Type B pancreatic cell (in vitro differentiated cells): ENCODE measurements at regions not wholly inside any gene's neighbourhood (a gene's known extent, or its start where the extent isn't known, plus 50 kb on each side); places are given as distances from the start of the nearest gene placed in this dataset.

Experiments
- DNase-seq: peaks from one replicate; pipeline ENCODE4 v3.0.0; 2021; ENCODE audit warnings: mixed read lengths; ENCODE audit not compliant: unreplicated experiment; ENCODE audit errors: extremely low spot score
- H3K27ac Mint-ChIP-seq: 2 replicates; pipeline ENCODE4 v1.8.0; 2021; ENCODE audit warnings: mild to moderate bottlenecking, mixed read lengths
- H3K27me3 Mint-ChIP-seq: 2 replicates; pipeline ENCODE4 v1.8.0; 2021; ENCODE audit warnings: mixed read lengths
- H3K36me3 Mint-ChIP-seq: 2 replicates; pipeline ENCODE4 v1.8.0; 2021; ENCODE audit warnings: mixed read lengths
- H3K4me1 Mint-ChIP-seq: one replicate; pipeline ENCODE4 v1.8.0; 2021; ENCODE audit warnings: mixed read lengths; ENCODE audit not compliant: unreplicated experiment
- H3K4me3 Mint-ChIP-seq: 2 replicates; pipeline ENCODE4 v1.8.0; 2021; ENCODE audit warnings: mild to moderate bottlenecking, mixed read lengths
- H3K9me3 Mint-ChIP-seq: 2 replicates; pipeline ENCODE4 v1.8.0; 2021; ENCODE audit warnings: mixed read lengths
- CTCF ChIP-seq: fragments of 200-600 bp; sonication (generic); conservative IDR thresholded peaks from 2 replicates; pipeline ENCODE4 v1.5.0; 2021; ENCODE audit warnings: antibody characterized with exemption, mild to moderate bottlenecking

DNA sequence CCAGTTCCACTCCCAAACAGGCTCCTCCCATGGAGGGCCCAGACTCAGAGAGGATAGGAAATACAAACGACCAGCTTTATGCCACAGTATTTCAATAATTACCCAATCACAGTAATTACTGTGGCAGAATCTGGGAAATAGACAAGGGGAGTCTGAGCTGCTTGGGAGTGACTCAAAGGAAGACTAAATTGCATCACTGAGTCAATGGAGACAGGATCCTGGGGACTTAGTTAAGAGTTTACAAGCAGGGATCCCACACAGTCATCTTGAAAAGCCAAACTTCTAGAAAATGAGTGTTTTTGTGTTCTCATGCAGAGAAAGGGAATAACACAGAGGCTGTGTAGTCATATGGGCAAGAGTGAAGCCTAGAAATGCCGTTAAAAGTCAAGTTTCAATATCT is 1142.1 kb downstream of the CNTNAP5 start:
- no peak overlapping the region for H3K4me3 Mint-ChIP-seq
- no peak for DNase-seq
- no peaks in the 10 kb centered on the region for H3K27me3 Mint-ChIP-seq
- TF ChIP-seq CTCF, result no peak
- no peaks in the 10 kb centered on the region for H3K4me1 Mint-ChIP-seq
- H3K27ac Mint-ChIP-seq, result no peak overlapping the region
- no peaks in the 10 kb centered on the region for H3K9me3 Mint-ChIP-seq
- no peaks in the 10 kb centered on the region for H3K36me3 Mint-ChIP-seq

GRCh38 chr2:125167820-125168219 is 1142.7 kb downstream of the CNTNAP5 start:
- no peak overlapping the region for H3K4me3 Mint-ChIP-seq
- DNase-seq, result no peak
- no peaks in the 10 kb centered on the region for H3K27me3 Mint-ChIP-seq
- no peaks in the 10 kb centered on the region for H3K9me3 Mint-ChIP-seq
- TF ChIP-seq CTCF, result no peak
- H3K4me1 Mint-ChIP-seq, result no peaks in the 10 kb centered on the region
- H3K27ac Mint-ChIP-seq, result no peak overlapping the region
- H3K36me3 Mint-ChIP-seq, result no peaks in the 10 kb centered on the region

GRCh38 chr2:125168442-125168841 is 1143.4 kb downstream of the CNTNAP5 start:
- Mint-ChIP-seq H3K9me3 (no peaks in the 10 kb centered on the region), H3K27me3 (no peaks in the 10 kb centered on the region), H3K4me3 (no peak overlapping the region), H3K36me3 (no peaks in the 10 kb centered on the region), H3K4me1 (no peaks in the 10 kb centered on the region), H3K27ac (no peak overlapping the region)
- no peak for TF ChIP-seq CTCF
- DNase-seq, result no peak

DNA sequence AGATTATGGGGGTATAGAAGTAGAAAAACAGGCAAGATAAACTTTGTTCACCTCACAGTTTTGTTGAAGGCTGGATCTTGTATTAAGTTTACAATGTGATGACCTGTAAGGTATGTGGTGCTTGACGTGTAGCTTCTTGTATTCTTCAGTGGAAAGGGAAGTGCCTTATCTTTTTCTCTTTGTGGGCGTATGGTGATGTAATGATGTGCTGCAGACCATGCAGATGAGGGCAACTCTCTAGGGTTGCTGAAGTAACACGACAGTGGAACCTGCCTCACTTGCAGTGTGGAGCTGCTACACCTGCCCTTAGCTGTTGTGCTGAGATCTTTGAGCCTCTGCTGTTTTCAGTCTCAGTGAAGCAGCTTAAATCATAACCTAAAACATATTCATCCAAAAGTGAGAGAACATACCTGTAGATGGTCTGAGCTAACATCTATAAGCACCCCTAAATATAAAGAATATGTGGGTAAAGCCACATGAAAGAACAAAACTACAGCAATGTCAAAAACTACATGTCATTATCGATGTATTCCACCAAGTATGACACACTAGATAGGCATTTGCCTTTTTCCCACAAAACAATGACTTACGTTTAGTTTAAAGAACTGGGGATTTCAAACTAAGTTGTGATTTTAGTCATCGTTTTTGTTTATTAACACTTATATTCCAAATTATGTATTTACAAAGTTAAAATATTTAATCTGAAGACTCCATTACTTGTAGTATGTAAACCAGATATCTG is 1144.1 kb downstream of the CNTNAP5 start:
- no peak for TF ChIP-seq CTCF
- Mint-ChIP-seq H3K9me3 (no peaks in the 10 kb centered on the region), H3K36me3 (no peaks in the 10 kb centered on the region), H3K27me3 (no peaks in the 10 kb centered on the region), H3K27ac (no peak overlapping the region), H3K4me3 (no peak overlapping the region), H3K4me1 (no peaks in the 10 kb centered on the region)
- DNase-seq, result no peak

- no peaks in the 10 kb centered on the region for H3K36me3 Mint-ChIP-seq
- H3K4me1 Mint-ChIP-seq, result no peaks in the 10 kb centered on the region
- H3K27me3 Mint-ChIP-seq, result no peaks in the 10 kb centered on the region
- no peak for DNase-seq
- no peak overlapping the region for H3K4me3 Mint-ChIP-seq
- no peak for TF ChIP-seq CTCF
- H3K9me3 Mint-ChIP-seq, result no peaks in the 10 kb centered on the region
- no peak overlapping the region for H3K27ac Mint-ChIP-seq
Observed at GRCh38 chr2:125169764-125170146, 1144.7 kb downstream of the CNTNAP5 start.
